ENCODE measurements at regions not wholly inside any gene's neighbourhood (a gene's known extent, or its start where the extent isn't known, plus 50 kb on each side); places are given as distances from the start of the nearest gene placed in this dataset.

DNA sequence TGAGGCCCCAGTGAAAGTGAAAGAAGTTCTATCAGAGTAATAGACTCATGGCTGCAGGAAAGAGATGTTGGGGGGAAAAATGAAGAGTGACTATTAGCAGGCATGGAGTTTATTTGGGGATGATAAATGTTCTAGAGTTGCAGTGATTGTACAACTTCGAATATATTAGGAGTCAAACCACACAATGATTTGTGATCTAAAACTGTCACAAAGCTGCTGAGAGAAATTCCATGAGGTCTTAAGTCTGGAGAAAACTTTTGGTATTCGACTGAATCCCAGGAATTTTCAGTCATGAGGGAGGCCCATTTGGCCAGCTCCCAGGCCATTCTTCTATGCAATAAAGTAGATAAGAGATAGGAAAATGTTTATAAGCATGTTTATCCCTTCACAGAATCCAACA lies 55.9 kb upstream of the UNC5B start:
- TF ChIP-seq CTCF (IDR thresholded peaks at IDR 0.05) (no peak), EZH2 (IDR thresholded peaks at IDR 0.05) (no peak), EZH2phosphoT487 (IDR thresholded peaks at IDR 0.05) (no peak)

Measured in neural progenitor cell (in vitro differentiated cells).